Stomach (tissue), 8 donors: ENCODE measurements at regions not wholly inside any gene's neighbourhood (a gene's known extent, or its start where the extent isn't known, plus 50 kb on each side); places are given as distances from the start of the nearest gene placed in this dataset.
A peak's percentile ranks its signal among the peaks of the same experiment; 100 is the strongest.

Experiments used
- DNase-seq, 2 donors: peaks; one replicate each; pipeline versions ENCODE4 v3.0.0 to v3.0.0-alpha.2; 2013 to 2019
- H3K27ac ChIP-seq, 5 donors: fragments of 200-600 bp in 4 of 5; sonication (generic) in 4 of 5; one replicate each; pipeline ENCODE4 v1.5.1; 2013 to 2019; ENCODE audit warnings: mild to moderate bottlenecking in 1 of 5, moderate library complexity in 1 of 5
- H3K27me3 ChIP-seq, 3 donors: fragments of 200-600 bp; sonication (generic); one replicate each; pipeline ENCODE4 v1.5.1; 2017 to 2019; ENCODE audit warnings: mixed run types in 1 of 3
- H3K36me3 ChIP-seq, 4 donors: fragments of 200-600 bp; sonication (generic); 1 replicate in 3 of 4; 2 replicates in 1 of 4; pipeline ENCODE4 v1.5.1; 2016 to 2019
- H3K4me1 ChIP-seq, 4 donors: fragments of 200-600 bp; sonication (generic); one replicate each; pipeline ENCODE4 v1.5.1; 2016 to 2019
- H3K4me3 ChIP-seq, 4 donors: fragments of 200-600 bp; sonication (generic) in 3 of 4; one replicate each; pipeline ENCODE4 v1.5.1; 2016 to 2019; ENCODE audit warnings: mild to moderate bottlenecking in 1 of 4
- H3K9me3 ChIP-seq, 4 donors: fragments of 200-600 bp; sonication (generic); one replicate each; pipeline ENCODE4 v1.5.1; 2016 to 2019
- CTCF ChIP-seq, 7 experiments: fragments of 450-650 bp in 4 of 7; fragments of 200-600 bp in 3 of 7; sonication (generic) in 3 of 7; IDR thresholded peaks; one replicate each; pipeline ENCODE4 v1.5.1; 2016 to 2019; ENCODE audit warnings: antibody characterized with exemption in 7 of 7, control low read depth in 2 of 7, mild to moderate bottlenecking in 1 of 7
- EP300 ChIP-seq: sonication (generic); formaldehyde crosslinking; IDR thresholded peaks from one replicate; pipeline ENCODE4 v1.6.1; 2017; ENCODE audit warnings: antibody characterized with exemption
- POLR2A ChIP-seq, 4 donors: fragments of 450-650 bp; IDR thresholded peaks; one replicate each; pipeline ENCODE4 v1.6.1; 2016; ENCODE audit warnings: antibody characterized with exemption in 4 of 4, control low read depth in 2 of 4, mild to moderate bottlenecking in 1 of 4, moderate library complexity in 1 of 4
- POLR2AphosphoS5 ChIP-seq, 3 donors: sonication (generic); formaldehyde crosslinking; IDR thresholded peaks; one replicate each; pipeline ENCODE4 v1.6.1; 2016; ENCODE audit warnings: antibody characterized with exemption in 3 of 3
- WGBS, 5 donors: extraction: QIAGEN DNeasy Blood & Tissue Kit in 3 of 5; methylation state at CpG; one replicate each; pipeline versions ENCODE4 v1.1.5 to v1.1.7; 2013 to 2018; 5-methylcytosine and 5-hydroxymethylcytosine counted together
- intact Hi-C: fragments of 100-400 bp; cut with DNase I; formaldehyde crosslinking; loops from one replicate; pipeline ENCODE4 v1.15.1; 2023; ENCODE audit warnings: low total_unique reads
- donor health status: healthy with polysubstance abuse.
- donor health status: Bipolar disorder and iron deficiency.
- donor health status: healthy.

GRCh38 chr16:51940183-51940582 is 606.8 kb downstream of the TOX3 start:
- no peak for TF ChIP-seq CTCF (IDR thresholded peaks at IDR 0.05)
- no peak for TF ChIP-seq POLR2AphosphoS5 (IDR thresholded peaks at IDR 0.05)
- TF ChIP-seq POLR2A (IDR thresholded peaks at IDR 0.05), result no peak
- no peak for TF ChIP-seq EP300
- no peak for DNase-seq
- Histone ChIP-seq H3K27ac (peak overlapping the region in 1 of 5 donors; percentile 24), H3K27me3 (no peaks in the 10 kb centered on the region), H3K4me3 (no peak overlapping the region), H3K4me1 (peaks cover 0 to 7% (median 2%) of the 10 kb centered on the region in 4 donors), H3K36me3 (no peaks in the 10 kb centered on the region), H3K9me3 (no peaks in the 10 kb centered on the region)
- intact Hi-C loops, result no loop called here
- 30 to 50% (median 38%) methylated on average over 1 of the region's 1 CpG for WGBS, 5 donors

GRCh38 chr16:51939378-51939871 is 607.5 kb downstream of the TOX3 start:
- Histone ChIP-seq H3K27ac (no peak overlapping the region), H3K4me3 (no peak overlapping the region), H3K36me3 (no peaks in the 10 kb centered on the region), H3K27me3 (no peaks in the 10 kb centered on the region), H3K9me3 (no peaks in the 10 kb centered on the region), H3K4me1 (peaks cover 0 to 7% (median 2%) of the 10 kb centered on the region in 4 donors)
- 51 to 72% (median 61%) methylated on average over 7 of the region's 7 CpGs for WGBS, 5 donors
- intact Hi-C loops, result no loop called here
- TF ChIP-seq CTCF (IDR thresholded peaks at IDR 0.05), result no peak
- no peak for TF ChIP-seq POLR2AphosphoS5 (IDR thresholded peaks at IDR 0.05)
- no peak for TF ChIP-seq POLR2A (IDR thresholded peaks at IDR 0.05)
- TF ChIP-seq EP300, result no peak
- DNase-seq, result peak in 1 of 2 donors; percentile 38

- TF ChIP-seq POLR2A (IDR thresholded peaks at IDR 0.05), result no peak
- TF ChIP-seq POLR2AphosphoS5 (IDR thresholded peaks at IDR 0.05), result no peak
- TF ChIP-seq CTCF (IDR thresholded peaks at IDR 0.05), result no peak
- no peak for TF ChIP-seq EP300
- peak in 1 of 2 donors; percentile 16 for DNase-seq
- H3K4me3 ChIP-seq, result no peak overlapping the region
- H3K36me3 ChIP-seq, result no peaks in the 10 kb centered on the region
- H3K27me3 ChIP-seq, result no peaks in the 10 kb centered on the region
- WGBS, 5 donors, result 51 to 72% (median 57%) methylated on average over 3 of the region's 3 CpGs
- intact Hi-C loops, result no loop called here
- peaks cover 0 to 7% (median 2%) of the 10 kb centered on the region in 4 donors for H3K4me1 ChIP-seq
- H3K27ac ChIP-seq, result no peak overlapping the region
- H3K9me3 ChIP-seq, result no peaks in the 10 kb centered on the region
These were observed 608.1 kb downstream of the TOX3 start for GRCh38 chr16:51938861-51939260.

GRCh38 chr16:51937771-51938170 is 609.2 kb downstream of the TOX3 start:
- H3K36me3 ChIP-seq, result no peaks in the 10 kb centered on the region
- no peaks in the 10 kb centered on the region for H3K9me3 ChIP-seq
- no peak for DNase-seq
- peaks cover 0 to 7% (median 2%) of the 10 kb centered on the region in 4 donors for H3K4me1 ChIP-seq
- TF ChIP-seq EP300 (no peak), POLR2AphosphoS5 (IDR thresholded peaks at IDR 0.05) (no peak), CTCF (IDR thresholded peaks at IDR 0.05) (no peak), POLR2A (IDR thresholded peaks at IDR 0.05) (no peak)
- H3K27ac ChIP-seq, result no peak overlapping the region
- H3K27me3 ChIP-seq, result no peaks in the 10 kb centered on the region
- no peak overlapping the region for H3K4me3 ChIP-seq
- intact Hi-C loops, result no loop called here
- 82 to 92% (median 85%) methylated on average over 6 of the region's 6 CpGs for WGBS, 5 donors
